BLaER1 (cell line): ENCODE measurements at regions not wholly inside any gene's neighbourhood (a gene's known extent, or its start where the extent isn't known, plus 50 kb on each side); places are given as distances from the start of the nearest gene placed in this dataset.

Experiments used
- H3K27ac ChIP-seq: shearing (Covaris generic); formaldehyde crosslinking; 2 replicates; pipeline ENCODE4 v1.8.1; 2022
- H3K27me3 ChIP-seq: shearing (Covaris generic); formaldehyde crosslinking; 2 replicates; pipeline ENCODE4 v1.8.1; 2022
- H3K36me3 ChIP-seq: shearing (Covaris generic); formaldehyde crosslinking; 2 replicates; pipeline ENCODE4 v1.8.1; 2022
- H3K4me1 ChIP-seq: shearing (Covaris generic); formaldehyde crosslinking; 2 replicates; pipeline ENCODE4 v1.8.1; 2022
- H3K4me2 ChIP-seq: shearing (Covaris generic); formaldehyde crosslinking; 2 replicates; pipeline ENCODE4 v1.8.1; 2022
- H3K4me3 ChIP-seq: shearing (Covaris generic); formaldehyde crosslinking; 2 replicates; pipeline ENCODE4 v1.8.1; 2022
- H3K9ac ChIP-seq: shearing (Covaris generic); formaldehyde crosslinking; 2 replicates; pipeline ENCODE4 v1.8.1; 2022
- H3K9me3 ChIP-seq: shearing (Covaris generic); formaldehyde crosslinking; 2 replicates; pipeline ENCODE4 v1.8.1; 2022
- H4K20me1 ChIP-seq: shearing (Covaris generic); formaldehyde crosslinking; 2 replicates; pipeline ENCODE4 v1.8.1; 2022
- Cebpa-rat ChIP-seq: shearing (Covaris generic); IDR thresholded peaks from 2 replicates; pipeline ENCODE4 v1.8.1; 2022

GRCh38 chr4:32136081-32136787 lies 1416.1 kb downstream of the PCDH7 start:
- Histone ChIP-seq H3K4me3 (no peak overlapping the region), H3K9ac (no peak overlapping the region), H4K20me1 (no peaks in the 10 kb centered on the region), H3K4me2 (no peak overlapping the region), H3K36me3 (no peaks in the 10 kb centered on the region), H3K27ac (no peak overlapping the region), H3K9me3 (no peaks in the 10 kb centered on the region), H3K4me1 (no peaks in the 10 kb centered on the region), H3K27me3 (no peaks in the 10 kb centered on the region)
- no peak for TF ChIP-seq Cebpa-rat

GRCh38 chr4:32140636-32141035 lies 1420.5 kb downstream of the PCDH7 start:
- H3K27ac ChIP-seq: no peak overlapping the region
- no peak overlapping the region for H3K4me2 ChIP-seq
- no peaks in the 10 kb centered on the region for H3K9me3 ChIP-seq
- H3K4me1 ChIP-seq: no peaks in the 10 kb centered on the region
- no peak for TF ChIP-seq Cebpa-rat
- H4K20me1 ChIP-seq: no peaks in the 10 kb centered on the region
- no peaks in the 10 kb centered on the region for H3K36me3 ChIP-seq
- H3K9ac ChIP-seq: no peak overlapping the region
- H3K4me3 ChIP-seq: no peak overlapping the region
- no peaks in the 10 kb centered on the region for H3K27me3 ChIP-seq

- Histone ChIP-seq H3K4me2 (no peak overlapping the region), H3K27me3 (no peaks in the 10 kb centered on the region), H3K36me3 (no peaks in the 10 kb centered on the region)
Observed at GRCh38 chr4:32142075-32142474, 1421.9 kb downstream of the PCDH7 start.

GRCh38 chr4:32145987-32146386 lies 1425.8 kb downstream of the PCDH7 start:
- H3K4me3 ChIP-seq: no peak overlapping the region
- no peaks in the 10 kb centered on the region for H4K20me1 ChIP-seq
- no peaks in the 10 kb centered on the region for H3K4me1 ChIP-seq
- H3K9ac ChIP-seq: no peak overlapping the region
- no peak overlapping the region for H3K27ac ChIP-seq
- no peaks in the 10 kb centered on the region for H3K36me3 ChIP-seq
- H3K9me3 ChIP-seq: no peaks in the 10 kb centered on the region
- no peaks in the 10 kb centered on the region for H3K27me3 ChIP-seq
- TF ChIP-seq Cebpa-rat: no peak
- no peak overlapping the region for H3K4me2 ChIP-seq

More at GRCh38 chr4:32142075-32142474, 1421.9 kb downstream of the PCDH7 start:
- Histone ChIP-seq H3K27ac (no peak overlapping the region), H3K4me1 (no peaks in the 10 kb centered on the region), H3K4me3 (no peak overlapping the region), H4K20me1 (no peaks in the 10 kb centered on the region), H3K9me3 (no peaks in the 10 kb centered on the region), H3K9ac (no peak overlapping the region)
- TF ChIP-seq Cebpa-rat: no peak

- H3K4me2 ChIP-seq: no peak overlapping the region
- no peaks in the 10 kb centered on the region for H3K9me3 ChIP-seq
- no peaks in the 10 kb centered on the region for H3K27me3 ChIP-seq
- no peaks in the 10 kb centered on the region for H3K4me1 ChIP-seq
- H4K20me1 ChIP-seq: no peaks in the 10 kb centered on the region
- H3K27ac ChIP-seq: no peak overlapping the region
- TF ChIP-seq Cebpa-rat: no peak
- H3K36me3 ChIP-seq: no peaks in the 10 kb centered on the region
- H3K4me3 ChIP-seq: no peak overlapping the region
- H3K9ac ChIP-seq: no peak overlapping the region
Observed at GRCh38 chr4:32147446-32148085, 1427.4 kb downstream of the PCDH7 start.

GRCh38 chr4:32148111-32148666 lies 1428.0 kb downstream of the PCDH7 start:
- Histone ChIP-seq H3K27ac (no peak overlapping the region), H3K4me2 (no peak overlapping the region), H3K4me1 (no peaks in the 10 kb centered on the region), H3K9ac (no peak overlapping the region), H3K4me3 (no peak overlapping the region), H3K36me3 (no peaks in the 10 kb centered on the region), H3K27me3 (no peaks in the 10 kb centered on the region), H4K20me1 (no peaks in the 10 kb centered on the region), H3K9me3 (no peaks in the 10 kb centered on the region)
- no peak for TF ChIP-seq Cebpa-rat

GRCh38 chr4:32158961-32159360 lies 1438.8 kb downstream of the PCDH7 start:
- Histone ChIP-seq H3K27ac (no peak overlapping the region), H3K4me2 (no peak overlapping the region), H3K9me3 (no peaks in the 10 kb centered on the region), H3K4me3 (no peak overlapping the region), H3K4me1 (no peaks in the 10 kb centered on the region), H4K20me1 (no peaks in the 10 kb centered on the region), H3K27me3 (no peaks in the 10 kb centered on the region), H3K36me3 (no peaks in the 10 kb centered on the region), H3K9ac (no peak overlapping the region)
- TF ChIP-seq Cebpa-rat: no peak

- Histone ChIP-seq H3K9ac (no peak overlapping the region), H3K27ac (no peak overlapping the region), H3K4me1 (no peaks in the 10 kb centered on the region), H3K9me3 (no peaks in the 10 kb centered on the region), H3K4me2 (no peak overlapping the region), H3K36me3 (no peaks in the 10 kb centered on the region), H3K27me3 (no peaks in the 10 kb centered on the region), H3K4me3 (no peak overlapping the region), H4K20me1 (no peaks in the 10 kb centered on the region)
- TF ChIP-seq Cebpa-rat: no peak
Observed at GRCh38 chr4:32161392-32161791, 1441.2 kb downstream of the PCDH7 start.

GRCh38 chr4:32163125-32163524 lies 1443.0 kb downstream of the PCDH7 start:
- Histone ChIP-seq H3K9me3 (no peaks in the 10 kb centered on the region), H3K36me3 (no peaks in the 10 kb centered on the region), H3K27ac (no peak overlapping the region), H3K4me1 (no peaks in the 10 kb centered on the region), H3K4me3 (no peak overlapping the region), H3K27me3 (no peaks in the 10 kb centered on the region), H4K20me1 (no peaks in the 10 kb centered on the region), H3K4me2 (no peak overlapping the region), H3K9ac (no peak overlapping the region)
- no peak for TF ChIP-seq Cebpa-rat

GRCh38 chr4:32169841-32170240 lies 1449.7 kb downstream of the PCDH7 start:
- no peak for TF ChIP-seq Cebpa-rat
- Histone ChIP-seq H3K4me2 (no peak overlapping the region), H3K4me3 (no peak overlapping the region), H3K36me3 (no peaks in the 10 kb centered on the region), H3K4me1 (no peaks in the 10 kb centered on the region), H3K27me3 (no peaks in the 10 kb centered on the region), H4K20me1 (no peaks in the 10 kb centered on the region), H3K9me3 (no peaks in the 10 kb centered on the region), H3K9ac (no peak overlapping the region), H3K27ac (no peak overlapping the region)
